Breast epithelium (tissue), 3 donors: ENCODE measurements at regions not wholly inside any gene's neighbourhood (a gene's known extent, or its start where the extent isn't known, plus 50 kb on each side); places are given as distances from the start of the nearest gene placed in this dataset.

Experiments
- CTCF ChIP-seq, 3 donors: fragments of 450-650 bp; IDR thresholded peaks; one replicate each; pipeline ENCODE4 v1.5.1; 2016 to 2017; ENCODE audit warnings: antibody characterized with exemption in 3 of 3, mild to moderate bottlenecking in 3 of 3, moderate library complexity in 3 of 3
- POLR2A ChIP-seq: fragments of 450-650 bp; IDR thresholded peaks from one replicate; pipeline ENCODE4 v1.6.1; 2016; ENCODE audit warnings: antibody characterized with exemption, mild to moderate bottlenecking, moderate library complexity
- POLR2AphosphoS5 ChIP-seq, 3 donors: sonication (generic); formaldehyde crosslinking; IDR thresholded peaks; one replicate each; pipeline ENCODE4 v1.6.1; 2017; ENCODE audit warnings: antibody characterized with exemption in 3 of 3

GRCh38 chr5:20266066-20266465 is 278.1 kb upstream of the CDH18 start:
- TF ChIP-seq CTCF (IDR thresholded peaks at IDR 0.05) (no peak), POLR2AphosphoS5 (IDR thresholded peaks at IDR 0.05) (no peak), POLR2A (no peak)
